ENCODE measurements at regions not wholly inside any gene's neighbourhood (a gene's known extent, or its start where the extent isn't known, plus 50 kb on each side); places are given as distances from the start of the nearest gene placed in this dataset.

- TF ChIP-seq POLR2A (IDR thresholded peaks at IDR 0.05) (no peak), CTCF (IDR thresholded peaks at IDR 0.05) (no peak)
Observed at GRCh38 chr13:62094932-62095331, 679.3 kb upstream of the PCDH20 start.
